Panc1 (cell line): ENCODE measurements at regions not wholly inside any gene's neighbourhood (a gene's known extent, or its start where the extent isn't known, plus 50 kb on each side); places are given as distances from the start of the nearest gene placed in this dataset.

Source experiments
- ATAC-seq: fragments of 200-7000 bp; cut with Tn5 transposase; 2 replicates; pipeline ENCODE4 v1.9.1; 2020; ENCODE audit warnings: mild to moderate bottlenecking, moderate library complexity
- BruUV-seq: library from RNA; stranded (reverse); fragments of 400-500 nt; replicated peaks from 2 replicates; lab custom pipeline; 2021; lab: Mats Ljungman, UMichigan
- CTCF ChIA-PET: fragments of 300-600 bp; sonication (Branson Sonifier 250); formaldehyde crosslinking; loops from one replicate; lab custom pipeline; 2022; ENCODE audit warnings: antibody characterized with exemption; lab: Charles Lee
- POLR2A ChIA-PET: fragments of 300-600 bp; sonication (Branson Sonifier 250); formaldehyde crosslinking; loops from one replicate; lab custom pipeline; 2022; ENCODE audit warnings: antibody characterized with exemption; lab: Charles Lee
- DNase-seq: peaks from one replicate; pipeline ENCODE4 v3.0.0-alpha.2; 2010; ENCODE audit warnings: low read depth, low spot score
- H3K27ac ChIP-seq: 2 replicates; pipeline ENCODE4 v1.5.1; 2011; ENCODE audit warnings: mild to moderate bottlenecking, low read length, inconsistent platforms
- H3K27me3 ChIP-seq: fragments of 200-500 bp; sonication (Bioruptor generic); 2 replicates; pipeline ENCODE4 v1.6.0; 2014; ENCODE audit warnings: low read length, inconsistent platforms; ENCODE audit not compliant: control insufficient read depth, insufficient read depth
- H3K36me3 ChIP-seq: fragments of 200-500 bp; sonication (Bioruptor generic); 2 replicates; pipeline ENCODE4 v1.5.1; 2014; ENCODE audit warnings: inconsistent platforms, mild to moderate bottlenecking, low read length, moderate library complexity; ENCODE audit not compliant: control insufficient read depth, insufficient read depth
- H3K4me1 ChIP-seq: 2 replicates; pipeline ENCODE4 v1.5.1; 2011; ENCODE audit warnings: inconsistent platforms, mild to moderate bottlenecking, low read length, moderate library complexity; ENCODE audit not compliant: control insufficient read depth, insufficient read depth
- H3K4me3 ChIP-seq, 2 experiments: 2 replicates each; pipeline ENCODE4 v1.5.1; 2011 to 2012; ENCODE audit warnings: low read depth in 2 of 2, low read length in 2 of 2, mild to moderate bottlenecking in 2 of 2, inconsistent platforms in 1 of 2, moderate library complexity in 1 of 2
- H3K9me3 ChIP-seq: fragments of 200-500 bp; sonication (Bioruptor generic); 2 replicates; pipeline ENCODE4 v1.5.1; 2014; ENCODE audit warnings: low read depth, mild to moderate bottlenecking, inconsistent platforms, low read length, moderate library complexity; ENCODE audit not compliant: control insufficient read depth, insufficient read depth
- CTCF ChIP-seq: fragments of 450-650 bp; IDR thresholded peaks from 2 replicates; pipeline ENCODE4 v1.5.1; 2017; ENCODE audit warnings: mild to moderate bottlenecking
- POLR2AphosphoS5 ChIP-seq: IDR thresholded peaks from 2 replicates; pipeline ENCODE4 v1.6.1; 2012; ENCODE audit warnings: mild to moderate bottlenecking, low read depth, low read length, moderate library complexity
- REST ChIP-seq, 2 experiments: IDR thresholded peaks; 2 replicates each; pipeline ENCODE4 v1.6.1; 2011 to 2012; ENCODE audit warnings: low read depth in 2 of 2, control low read depth in 1 of 2, low read length in 1 of 2, mild to moderate bottlenecking in 1 of 2, moderate library complexity in 1 of 2; ENCODE audit not compliant: insufficient read depth in 1 of 2
- SIN3A ChIP-seq: IDR thresholded peaks from 2 replicates; pipeline ENCODE4 v1.6.1; 2012; ENCODE audit warnings: low read depth, mild to moderate bottlenecking, low read length, moderate library complexity, borderline replicate concordance; ENCODE audit not compliant: insufficient read depth
- TCF7L2 ChIP-seq: IDR thresholded peaks from 2 replicates; pipeline ENCODE4 v1.6.1; 2011; ENCODE audit warnings: mild to moderate bottlenecking, low read depth, low read length, inconsistent platforms
- in situ Hi-C: cut with HindIII; loops from 2 replicates; pipeline ENCODE4 v1.10.0; 2016; ENCODE audit warnings: low sequenced_read_pairs, low pct_unique_long_range_greater_than_20kb
- intact Hi-C: fragments of 100-400 bp; cut with micrococcal nuclease; formaldehyde crosslinking; loops from one replicate; pipeline ENCODE4 v1.10.0; 2022; ENCODE audit not compliant: unreplicated experiment

DNA sequence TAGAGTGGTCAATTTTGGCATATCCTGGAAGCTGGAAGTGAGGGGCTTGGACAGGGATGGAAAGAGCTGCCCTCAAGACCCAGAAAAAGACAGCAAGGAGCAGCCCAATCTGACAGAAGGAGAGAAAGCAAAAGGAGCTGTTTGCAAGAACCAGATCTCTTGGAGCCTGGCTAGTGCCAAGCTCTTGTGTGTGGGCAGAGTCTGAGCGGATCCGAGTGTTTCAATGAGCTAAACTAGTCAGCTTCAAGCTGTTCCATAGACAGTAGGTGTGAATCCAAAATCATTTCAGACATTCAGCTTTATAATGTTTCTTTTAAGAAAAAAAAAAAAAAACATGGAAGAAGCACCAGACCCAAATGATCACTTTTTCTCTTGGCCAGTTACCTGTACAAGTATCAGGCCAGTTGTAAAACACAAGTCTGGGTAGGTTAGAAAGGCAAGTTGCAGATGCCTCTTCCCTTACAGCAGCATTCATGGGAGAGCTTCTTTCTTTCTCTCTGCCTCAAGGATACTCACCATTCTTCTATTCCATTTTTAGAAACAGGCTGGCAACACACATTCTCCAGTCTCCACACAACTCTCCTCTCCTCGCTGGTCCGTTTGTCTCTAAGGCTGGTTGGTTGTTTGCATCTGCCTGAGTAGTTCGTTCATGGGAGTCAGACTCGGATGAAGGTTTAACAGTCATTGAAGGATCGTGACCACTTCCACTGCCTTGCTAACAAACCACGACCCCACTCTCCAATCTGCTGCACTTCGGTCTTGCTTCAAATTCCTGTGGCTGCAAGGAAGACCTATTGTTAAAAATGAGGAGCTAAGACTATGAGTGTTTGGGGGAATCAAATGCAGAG lies 105.2 kb upstream of the GATB start:
- CTCF ChIA-PET, result interaction anchor here (0.7 kb wide), 1 partner anchor 175 kb away, joined by 4 read pairs; no protein-coding TSS in a partner anchor
- no peak overlapping the region for H3K27ac ChIP-seq
- H3K4me1 ChIP-seq, result no peaks in the 10 kb centered on the region
- ATAC-seq (no peak), DNase-seq (no peak)
- TF ChIP-seq POLR2AphosphoS5 (no peak), CTCF (no peak), TCF7L2 (no peak), SIN3A (no peak), REST (IDR thresholded peaks at IDR 0.05; ENCODE audit: insufficient read depth in 1 of 2, low read depth in 2 of 2, low read length in 1 of 2) (no peak)
- no TSS peak for BruUV-seq
- intact Hi-C loops (no loop called here), in situ Hi-C loops (no loop called here)
- H3K27me3 ChIP-seq, result no peaks in the 10 kb centered on the region
- POLR2A ChIA-PET, result no interaction called here
- no peak overlapping the region for H3K4me3 ChIP-seq
- no peaks in the 10 kb centered on the region for H3K36me3 ChIP-seq
- no peaks in the 10 kb centered on the region for H3K9me3 ChIP-seq

- in situ Hi-C loops, result no loop called here
- Histone ChIP-seq H3K36me3 (no peaks in the 10 kb centered on the region), H3K9me3 (no peaks in the 10 kb centered on the region), H3K27me3 (no peaks in the 10 kb centered on the region), H3K4me1 (no peaks in the 10 kb centered on the region), H3K4me3 (no peak overlapping the region), H3K27ac (no peak overlapping the region)
- intact Hi-C loops, result no loop called here
- ATAC-seq (no peak), DNase-seq (no peak)
- ChIA-PET CTCF (interaction anchor here (0.7 kb wide), 1 partner anchor 176 kb away, joined by 4 read pairs; no protein-coding TSS in a partner anchor), POLR2A (no interaction called here)
- no peak for TF ChIP-seq POLR2AphosphoS5
- TF ChIP-seq CTCF, result no peak
- TF ChIP-seq REST (IDR thresholded peaks at IDR 0.05; ENCODE audit: insufficient read depth in 1 of 2, low read depth in 2 of 2, low read length in 1 of 2), result no peak
- no peak for TF ChIP-seq TCF7L2
- no peak for TF ChIP-seq SIN3A
- BruUV-seq, result no TSS peak
Measured at GRCh38 chr4:151865312-151865711, 104.5 kb upstream of the GATB start.
